ENCODE measurements at regions not wholly inside any gene's neighbourhood (a gene's known extent, or its start where the extent isn't known, plus 50 kb on each side); places are given as distances from the start of the nearest gene placed in this dataset.

DNA sequence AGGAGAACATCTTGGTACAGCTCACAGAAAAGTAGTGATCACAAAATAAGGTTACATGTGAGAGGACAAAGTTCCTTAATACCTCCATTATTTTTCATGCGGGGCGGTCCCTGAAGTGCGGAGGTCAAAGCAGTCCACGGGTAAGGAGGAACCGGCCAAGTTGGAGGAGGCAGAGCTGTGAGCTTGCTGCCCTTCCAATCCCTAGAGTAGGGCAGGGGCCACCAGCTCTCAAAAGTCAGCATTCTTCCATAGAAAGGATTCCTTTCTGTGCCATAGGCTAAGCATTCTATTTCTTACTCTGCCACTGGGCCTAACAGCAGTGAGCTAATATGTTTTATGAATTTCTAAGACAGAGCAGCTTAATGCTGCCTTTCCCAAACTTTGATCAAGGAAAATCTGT lies 50.9 kb upstream of the USP1 start:
- TF ChIP-seq CTCF (IDR thresholded peaks at IDR 0.05) (no peak), POLR2A (IDR thresholded peaks at IDR 0.05) (no peak), EP300 (IDR thresholded peaks at IDR 0.05) (no peak), POLR2AphosphoS5 (IDR thresholded peaks at IDR 0.05) (no peak)
